Suprapubic skin (tissue), 3 donors: ENCODE measurements at regions not wholly inside any gene's neighbourhood (a gene's known extent, or its start where the extent isn't known, plus 50 kb on each side); places are given as distances from the start of the nearest gene placed in this dataset.

ENCODE experiments used
- CTCF ChIP-seq, 2 donors: fragments of 200-600 bp in 1 of 2; fragments of 450-650 bp in 1 of 2; sonication (generic) in 1 of 2; IDR thresholded peaks; one replicate each; pipeline ENCODE4 v1.5.1; 2016 to 2019; ENCODE audit warnings: antibody characterized with exemption in 2 of 2, mild to moderate bottlenecking in 1 of 2, moderate library complexity in 1 of 2
- POLR2AphosphoS5 ChIP-seq, 3 donors: sonication (generic); formaldehyde crosslinking; IDR thresholded peaks; one replicate each; pipeline ENCODE4 v1.6.1; 2017; ENCODE audit warnings: antibody characterized with exemption in 3 of 3

- no peak for TF ChIP-seq POLR2AphosphoS5 (IDR thresholded peaks at IDR 0.05)
- no peak for TF ChIP-seq CTCF (IDR thresholded peaks at IDR 0.05)
Observed at GRCh38 chr3:117550766-117551165, 841.2 kb downstream of the TUSC7 start.
